ENCODE measurements at regions not wholly inside any gene's neighbourhood (a gene's known extent, or its start where the extent isn't known, plus 50 kb on each side); places are given as distances from the start of the nearest gene placed in this dataset.

- TF ChIP-seq CTCF (IDR thresholded peaks at IDR 0.05; ENCODE audit: low read depth, low read length) (no peak), POLR2A (IDR thresholded peaks at IDR 0.05; ENCODE audit: extremely low read depth, insufficient read length) (no peak), MYC (IDR thresholded peaks at IDR 0.05; ENCODE audit: low read depth, low read length) (no peak)
- TF ChIP-seq, protein P1, sequence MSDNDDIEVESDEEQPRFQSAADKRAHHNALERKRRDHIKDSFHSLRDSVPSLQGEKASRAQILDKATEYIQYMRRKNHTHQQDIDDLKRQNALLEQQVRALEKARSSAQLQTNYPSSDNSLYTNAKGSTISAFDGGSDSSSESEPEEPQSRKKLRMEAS (IDR thresholded peaks at IDR 0.05; ENCODE audit: low read depth, low read length): no peak
Observed at GRCh38 chr1:30328100-30328370, 395.4 kb downstream of the MATN1 start.

Data from NB4 (cell line).